ENCODE measurements at regions not wholly inside any gene's neighbourhood (a gene's known extent, or its start where the extent isn't known, plus 50 kb on each side); places are given as distances from the start of the nearest gene placed in this dataset.

DNA sequence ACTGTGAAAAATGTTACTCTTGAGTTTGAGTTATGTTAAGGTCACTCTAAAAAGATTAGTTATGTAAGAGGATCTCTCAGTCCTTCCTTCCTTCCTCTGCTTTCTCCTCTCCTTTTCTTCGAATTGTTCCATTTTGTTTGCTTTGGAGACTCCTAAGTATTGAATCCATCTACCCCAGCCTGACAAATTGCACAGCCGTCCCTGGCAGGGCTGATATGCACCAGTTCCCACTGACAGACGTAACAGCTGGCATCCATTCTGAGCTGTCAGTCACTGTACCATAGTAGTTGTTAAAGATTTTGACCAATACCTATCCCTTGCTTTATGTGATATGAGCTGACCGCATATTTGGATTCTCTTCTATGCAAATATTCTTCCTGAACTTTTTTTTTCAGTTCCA is 210.7 kb upstream of the IGFBP7 start:
- CTCF ChIA-PET: no interaction called here
- no peaks in the 10 kb centered on the region for H3K36me3 Mint-ChIP-seq (ENCODE audit: low read depth)

DNA sequence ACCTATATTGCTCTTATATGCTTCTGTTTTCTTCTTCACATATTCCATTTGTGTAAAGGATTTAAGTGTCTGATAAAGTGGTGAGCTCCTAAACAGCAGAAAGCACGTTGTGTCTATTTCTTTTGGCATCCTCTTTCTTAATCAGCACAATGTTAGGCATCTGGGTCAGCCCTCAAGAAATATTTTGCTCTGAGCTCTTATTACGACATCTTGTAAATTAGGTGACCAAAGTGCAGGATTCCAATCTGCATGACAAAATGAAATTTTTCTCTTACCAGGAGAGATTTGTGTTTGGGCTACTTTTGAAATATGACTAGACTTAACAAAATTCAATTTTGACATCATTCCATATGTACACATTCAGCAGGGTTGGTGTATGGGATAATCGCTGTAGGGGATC is 210.0 kb upstream of the IGFBP7 start:
- ChIA-PET POLR2A (no interaction called here), CTCF (no interaction called here)
- intact Hi-C loops (cut with DNase I, micrococcal nuclease): no loop called here
- Mint-ChIP-seq H3K4me1 (ENCODE audit: low read depth) (no peaks in the 10 kb centered on the region), H3K27me3 (no peaks in the 10 kb centered on the region), H3K36me3 (ENCODE audit: low read depth) (no peaks in the 10 kb centered on the region), H3K9me3 (peaks cover 3% of the 10 kb centered on the region), H3K27ac (no peak overlapping the region), H3K4me3 (no peak overlapping the region)
- TF ChIP-seq, protein P1, sequence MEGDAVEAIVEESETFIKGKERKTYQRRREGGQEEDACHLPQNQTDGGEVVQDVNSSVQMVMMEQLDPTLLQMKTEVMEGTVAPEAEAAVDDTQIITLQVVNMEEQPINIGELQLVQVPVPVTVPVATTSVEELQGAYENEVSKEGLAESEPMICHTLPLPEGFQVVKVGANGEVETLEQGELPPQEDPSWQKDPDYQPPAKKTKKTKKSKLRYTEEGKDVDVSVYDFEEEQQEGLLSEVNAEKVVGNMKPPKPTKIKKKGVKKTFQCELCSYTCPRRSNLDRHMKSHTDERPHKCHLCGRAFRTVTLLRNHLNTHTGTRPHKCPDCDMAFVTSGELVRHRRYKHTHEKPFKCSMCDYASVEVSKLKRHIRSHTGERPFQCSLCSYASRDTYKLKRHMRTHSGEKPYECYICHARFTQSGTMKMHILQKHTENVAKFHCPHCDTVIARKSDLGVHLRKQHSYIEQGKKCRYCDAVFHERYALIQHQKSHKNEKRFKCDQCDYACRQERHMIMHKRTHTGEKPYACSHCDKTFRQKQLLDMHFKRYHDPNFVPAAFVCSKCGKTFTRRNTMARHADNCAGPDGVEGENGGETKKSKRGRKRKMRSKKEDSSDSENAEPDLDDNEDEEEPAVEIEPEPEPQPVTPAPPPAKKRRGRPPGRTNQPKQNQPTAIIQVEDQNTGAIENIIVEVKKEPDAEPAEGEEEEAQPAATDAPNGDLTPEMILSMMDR (IDR thresholded peaks at IDR 0.05): no peak
- Histone ChIP-seq H3K4me3 (ENCODE audit: low read length) (no peak overlapping the region), H3K9me3 (ENCODE audit: control insufficient read depth in 1 of 2, insufficient read depth in 1 of 2, low read length in 2 of 2) (no peaks in the 10 kb centered on the region), H3K36me3 (ENCODE audit: insufficient read depth, low read length) (no peaks in the 10 kb centered on the region), H3K27me3 (ENCODE audit: control insufficient read depth in 1 of 2, insufficient read depth in 2 of 2, low read length in 2 of 2) (no peaks in the 10 kb centered on the region), H3K27ac (ENCODE audit: low read depth in 1 of 2, low read length in 2 of 2) (no peak overlapping the region), H3K4me1 (ENCODE audit: insufficient read depth, low read length) (no peaks in the 10 kb centered on the region)
- ATAC-seq (ENCODE audit: poor library complexity) (no peak), DNase-seq (no peak)

More for the DNA sequence above, 210.7 kb upstream of the IGFBP7 start:
- Mint-ChIP-seq H3K4me3 (no peak overlapping the region), H3K4me1 (ENCODE audit: low read depth) (no peaks in the 10 kb centered on the region), H3K27me3 (no peaks in the 10 kb centered on the region), H3K9me3 (no peaks in the 10 kb centered on the region), H3K27ac (no peak overlapping the region)
- Histone ChIP-seq H3K27me3 (ENCODE audit: control insufficient read depth in 1 of 2, insufficient read depth in 2 of 2, low read length in 2 of 2) (no peaks in the 10 kb centered on the region), H3K4me3 (ENCODE audit: low read length) (no peak overlapping the region), H3K27ac (ENCODE audit: low read depth in 1 of 2, low read length in 2 of 2) (no peak overlapping the region), H3K36me3 (ENCODE audit: insufficient read depth, low read length) (no peaks in the 10 kb centered on the region), H3K4me1 (ENCODE audit: insufficient read depth, low read length) (no peaks in the 10 kb centered on the region), H3K9me3 (ENCODE audit: control insufficient read depth in 1 of 2, insufficient read depth in 1 of 2, low read length in 2 of 2) (no peaks in the 10 kb centered on the region)
- ATAC-seq (ENCODE audit: poor library complexity) (no peak), DNase-seq (no peak)
- TF ChIP-seq, protein P1 (IDR thresholded peaks at IDR 0.05): no peak
- POLR2A ChIA-PET: no interaction called here
- intact Hi-C loops (cut with DNase I, micrococcal nuclease): no loop called here

DNA sequence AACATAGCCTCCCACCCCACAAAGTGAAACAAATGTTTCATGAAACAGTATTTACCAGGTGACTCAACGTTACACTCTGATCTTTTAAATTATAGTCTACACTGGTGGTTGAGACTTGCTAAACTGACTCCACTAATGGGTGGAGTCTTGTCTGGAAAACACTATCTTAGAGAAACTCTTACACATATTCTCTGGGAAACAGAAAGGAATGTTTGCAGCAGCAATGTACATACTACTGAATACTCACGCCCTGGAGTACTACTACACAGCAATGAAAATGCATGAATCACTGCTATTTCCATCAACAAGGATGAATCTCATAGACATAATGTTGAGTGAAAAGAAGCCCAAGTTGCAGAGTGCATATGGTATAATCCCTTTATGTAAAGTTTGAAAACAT is 208.5 kb upstream of the IGFBP7 start:
- DNase-seq: no peak
- Histone ChIP-seq H3K4me1 (ENCODE audit: insufficient read depth, low read length) (no peaks in the 10 kb centered on the region), H3K36me3 (ENCODE audit: insufficient read depth, low read length) (no peaks in the 10 kb centered on the region), H3K9me3 (ENCODE audit: control insufficient read depth in 1 of 2, insufficient read depth in 1 of 2, low read length in 2 of 2) (no peaks in the 10 kb centered on the region), H3K4me3 (ENCODE audit: low read length) (no peak overlapping the region), H3K27ac (ENCODE audit: low read depth in 1 of 2, low read length in 2 of 2) (no peak overlapping the region), H3K27me3 (ENCODE audit: control insufficient read depth in 1 of 2, insufficient read depth in 2 of 2, low read length in 2 of 2) (no peaks in the 10 kb centered on the region)
- no peaks in the 10 kb centered on the region for H3K4me1 Mint-ChIP-seq (ENCODE audit: low read depth)
- intact Hi-C loops (cut with DNase I, micrococcal nuclease): no loop called here
- H3K9me3 Mint-ChIP-seq: peaks cover 3% of the 10 kb centered on the region
- no peak overlapping the region for H3K4me3 Mint-ChIP-seq
- no peak overlapping the region for H3K27ac Mint-ChIP-seq
- ATAC-seq (ENCODE audit: poor library complexity): no peak
- H3K27me3 Mint-ChIP-seq: no peaks in the 10 kb centered on the region
- TF ChIP-seq, protein P1 (IDR thresholded peaks at IDR 0.05): no peak
- no peaks in the 10 kb centered on the region for H3K36me3 Mint-ChIP-seq (ENCODE audit: low read depth)
- ChIA-PET POLR2A (no interaction called here), CTCF (no interaction called here)

Measured in CD4-positive, alpha-beta T cell (primary cell).